NCI-H1436 treated with DMSO at 0.1 percent for 48 hours (cell line): ENCODE measurements at regions not wholly inside any gene's neighbourhood (a gene's known extent, or its start where the extent isn't known, plus 50 kb on each side); places are given as distances from the start of the nearest gene placed in this dataset.

Experiments
- DNase-seq: peaks from one replicate; lab custom pipeline; 2025; lab: John Stamatoyannopoulos, UW

- DNase-seq, result no peak
Observed at GRCh38 chr2:122179492-122180165, 424.2 kb downstream of the TSN start.

GRCh38 chr2:122180972-122181371 is 425.5 kb downstream of the TSN start:
- no peak for DNase-seq

- no peak for DNase-seq
Observed at GRCh38 chr2:122182616-122183355, 427.3 kb downstream of the TSN start.

- no peak for DNase-seq
Observed at GRCh38 chr2:122183890-122184289, 428.4 kb downstream of the TSN start.

GRCh38 chr2:122186761-122187222 is 431.3 kb downstream of the TSN start:
- DNase-seq, result no peak

- no peak for DNase-seq
Observed at GRCh38 chr2:122191331-122191730, 435.9 kb downstream of the TSN start.

- no peak for DNase-seq
Observed at GRCh38 chr2:122193622-122194021, 438.2 kb downstream of the TSN start.

GRCh38 chr2:122194546-122194945 is 439.1 kb downstream of the TSN start:
- no peak for DNase-seq

- no peak for DNase-seq
Observed at GRCh38 chr2:122203523-122203922, 448.1 kb downstream of the TSN start.

- no peak for DNase-seq
Observed at GRCh38 chr2:122205641-122206040, 450.2 kb downstream of the TSN start.

GRCh38 chr2:122206101-122206500 is 450.6 kb downstream of the TSN start:
- no peak for DNase-seq

- DNase-seq, result no peak
Observed at GRCh38 chr2:122209377-122209776, 453.9 kb downstream of the TSN start.

GRCh38 chr2:122210065-122210464 is 454.6 kb downstream of the TSN start:
- DNase-seq, result no peak

- DNase-seq, result no peak
Observed at GRCh38 chr2:122210898-122211856, 455.7 kb downstream of the TSN start.

- DNase-seq, result no peak
Observed at GRCh38 chr2:122213312-122213711, 457.9 kb downstream of the TSN start.

GRCh38 chr2:122216071-122216470 is 460.6 kb downstream of the TSN start:
- DNase-seq, result no peak

- no peak for DNase-seq
Observed at GRCh38 chr2:122216901-122217300, 461.4 kb downstream of the TSN start.

GRCh38 chr2:122218596-122218995 is 463.1 kb downstream of the TSN start:
- DNase-seq, result no peak

GRCh38 chr2:122219504-122219903 is 464.1 kb downstream of the TSN start:
- DNase-seq, result no peak

GRCh38 chr2:122221665-122222064 is 466.2 kb downstream of the TSN start:
- no peak for DNase-seq

- no peak for DNase-seq
Observed at GRCh38 chr2:122231296-122231695, 475.8 kb downstream of the TSN start.

GRCh38 chr2:122233372-122233771 is 477.9 kb downstream of the TSN start:
- DNase-seq, result no peak
